ENCODE measurements at regions not wholly inside any gene's neighbourhood (a gene's known extent, or its start where the extent isn't known, plus 50 kb on each side); places are given as distances from the start of the nearest gene placed in this dataset.

DNA sequence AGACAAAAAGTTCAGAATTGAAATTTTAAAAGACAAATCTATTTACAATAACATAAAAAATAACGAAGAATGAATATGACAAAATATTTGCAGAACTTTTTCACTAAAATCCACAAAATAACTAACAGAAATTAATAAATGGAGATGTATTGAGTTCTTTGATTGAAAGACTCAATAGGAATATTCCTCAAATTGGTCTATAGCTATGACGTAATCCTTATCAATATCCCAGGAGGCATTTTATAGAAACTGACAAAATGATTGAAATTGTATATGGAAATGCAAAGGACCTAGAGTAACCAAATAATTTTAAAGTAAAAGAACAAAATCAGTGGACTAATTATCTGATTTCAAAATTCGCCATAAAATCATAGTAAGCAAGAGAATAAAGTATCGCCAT is 328.7 kb downstream of the MED10 start:
- 78 to 93% (median 88%) methylated on average over 4 of the region's 4 CpGs for WGBS, 4 donors
- no peak for TF ChIP-seq POLR2A (IDR thresholded peaks at IDR 0.05)
- TF ChIP-seq, protein P1, sequence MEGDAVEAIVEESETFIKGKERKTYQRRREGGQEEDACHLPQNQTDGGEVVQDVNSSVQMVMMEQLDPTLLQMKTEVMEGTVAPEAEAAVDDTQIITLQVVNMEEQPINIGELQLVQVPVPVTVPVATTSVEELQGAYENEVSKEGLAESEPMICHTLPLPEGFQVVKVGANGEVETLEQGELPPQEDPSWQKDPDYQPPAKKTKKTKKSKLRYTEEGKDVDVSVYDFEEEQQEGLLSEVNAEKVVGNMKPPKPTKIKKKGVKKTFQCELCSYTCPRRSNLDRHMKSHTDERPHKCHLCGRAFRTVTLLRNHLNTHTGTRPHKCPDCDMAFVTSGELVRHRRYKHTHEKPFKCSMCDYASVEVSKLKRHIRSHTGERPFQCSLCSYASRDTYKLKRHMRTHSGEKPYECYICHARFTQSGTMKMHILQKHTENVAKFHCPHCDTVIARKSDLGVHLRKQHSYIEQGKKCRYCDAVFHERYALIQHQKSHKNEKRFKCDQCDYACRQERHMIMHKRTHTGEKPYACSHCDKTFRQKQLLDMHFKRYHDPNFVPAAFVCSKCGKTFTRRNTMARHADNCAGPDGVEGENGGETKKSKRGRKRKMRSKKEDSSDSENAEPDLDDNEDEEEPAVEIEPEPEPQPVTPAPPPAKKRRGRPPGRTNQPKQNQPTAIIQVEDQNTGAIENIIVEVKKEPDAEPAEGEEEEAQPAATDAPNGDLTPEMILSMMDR (IDR thresholded peaks at IDR 0.05) = no peak
- DNase-seq = no peak
- Histone ChIP-seq H3K4me1 (replicated peaks in 1 of 2) (no peaks in the 10 kb centered on the region), H3K4me3 (no peak overlapping the region), H3K27ac (no peak overlapping the region), H3K36me3 (replicated peaks in 1 of 2) (no peaks in the 10 kb centered on the region), H3K9me3 (replicated peaks in 1 of 3) (no peaks in the 10 kb centered on the region), H3K27me3 (no peaks in the 10 kb centered on the region)
- intact Hi-C loops (cut with DNase I) = no loop called here

DNA sequence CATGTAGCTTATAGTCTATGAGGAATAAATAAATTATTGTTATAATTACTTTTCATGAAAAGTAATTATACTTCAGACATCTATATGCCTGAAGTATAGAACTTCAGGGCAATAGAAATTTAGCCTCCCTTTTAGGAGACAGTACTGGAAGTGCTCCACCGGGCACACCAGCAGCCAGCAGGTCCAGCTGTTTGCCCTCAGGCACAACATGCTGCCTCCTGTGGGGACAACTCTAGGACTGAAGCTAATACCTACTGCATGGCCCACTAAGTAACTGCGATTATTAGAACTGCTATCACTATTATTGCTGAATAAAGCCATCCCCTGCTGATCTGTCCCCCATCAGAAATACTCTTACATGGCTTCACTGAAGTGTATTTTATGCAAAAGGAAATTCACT is 329.6 kb downstream of the MED10 start:
- TF ChIP-seq, protein P1 (IDR thresholded peaks at IDR 0.05) = no peak
- no peak for TF ChIP-seq POLR2A (IDR thresholded peaks at IDR 0.05)
- Histone ChIP-seq H3K27me3 (no peaks in the 10 kb centered on the region), H3K4me3 (no peak overlapping the region), H3K36me3 (replicated peaks in 1 of 2) (no peaks in the 10 kb centered on the region), H3K27ac (no peak overlapping the region), H3K9me3 (replicated peaks in 1 of 3) (no peaks in the 10 kb centered on the region), H3K4me1 (replicated peaks in 1 of 2) (no peaks in the 10 kb centered on the region)
- WGBS, 4 donors = 78 to 95% (median 89%) methylated on average over 2 of the region's 2 CpGs
- intact Hi-C loops (cut with DNase I) = no loop called here
- no peak for DNase-seq

DNA sequence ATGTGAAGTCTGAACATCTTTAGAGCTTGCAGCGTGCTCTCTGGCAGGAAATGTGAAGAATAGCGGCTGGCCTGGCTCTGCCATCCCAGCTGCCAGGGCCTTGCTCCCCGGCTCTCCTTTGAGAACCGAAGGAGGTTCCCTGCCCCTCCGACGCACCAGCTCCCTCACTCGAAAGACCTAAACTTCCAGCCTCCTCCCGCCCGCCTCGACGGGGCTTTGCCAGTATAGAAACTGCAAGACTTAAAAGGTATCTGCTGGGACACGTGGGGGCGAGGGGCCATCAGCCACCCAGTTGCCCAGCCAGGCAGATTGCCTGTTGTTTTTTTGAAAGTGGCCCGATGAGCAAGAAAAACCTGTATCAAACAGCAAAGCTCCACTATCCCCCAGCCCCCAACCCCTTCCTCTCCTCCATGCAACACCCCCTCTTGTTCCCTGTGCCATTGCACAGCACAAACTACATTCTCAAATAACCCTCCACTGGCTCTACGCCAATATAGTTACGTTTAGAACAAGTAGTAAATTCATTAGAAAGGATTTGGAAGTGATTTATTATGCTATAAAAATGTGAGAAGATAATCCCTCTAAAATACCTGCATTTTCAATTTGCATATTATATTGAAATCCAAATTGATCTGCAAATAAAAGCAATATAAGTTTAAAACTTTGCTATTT is 331.9 kb downstream of the MED10 start:
- H3K4me1 ChIP-seq (replicated peaks in 1 of 2) = no peaks in the 10 kb centered on the region
- DNase-seq = no peak
- H3K4me3 ChIP-seq = no peak overlapping the region
- H3K36me3 ChIP-seq (replicated peaks in 1 of 2) = no peaks in the 10 kb centered on the region
- 82 to 88% (median 82%) methylated on average over 12 to 16 of the region's 16 CpGs for WGBS, 4 donors
- H3K27me3 ChIP-seq = no peaks in the 10 kb centered on the region
- H3K9me3 ChIP-seq (replicated peaks in 1 of 3) = no peaks in the 10 kb centered on the region
- TF ChIP-seq POLR2A (IDR thresholded peaks at IDR 0.05) = no peak
- TF ChIP-seq, protein P1 (IDR thresholded peaks at IDR 0.05) = no peak
- H3K27ac ChIP-seq = no peak overlapping the region
- intact Hi-C loops (cut with DNase I) = no loop called here

DNA sequence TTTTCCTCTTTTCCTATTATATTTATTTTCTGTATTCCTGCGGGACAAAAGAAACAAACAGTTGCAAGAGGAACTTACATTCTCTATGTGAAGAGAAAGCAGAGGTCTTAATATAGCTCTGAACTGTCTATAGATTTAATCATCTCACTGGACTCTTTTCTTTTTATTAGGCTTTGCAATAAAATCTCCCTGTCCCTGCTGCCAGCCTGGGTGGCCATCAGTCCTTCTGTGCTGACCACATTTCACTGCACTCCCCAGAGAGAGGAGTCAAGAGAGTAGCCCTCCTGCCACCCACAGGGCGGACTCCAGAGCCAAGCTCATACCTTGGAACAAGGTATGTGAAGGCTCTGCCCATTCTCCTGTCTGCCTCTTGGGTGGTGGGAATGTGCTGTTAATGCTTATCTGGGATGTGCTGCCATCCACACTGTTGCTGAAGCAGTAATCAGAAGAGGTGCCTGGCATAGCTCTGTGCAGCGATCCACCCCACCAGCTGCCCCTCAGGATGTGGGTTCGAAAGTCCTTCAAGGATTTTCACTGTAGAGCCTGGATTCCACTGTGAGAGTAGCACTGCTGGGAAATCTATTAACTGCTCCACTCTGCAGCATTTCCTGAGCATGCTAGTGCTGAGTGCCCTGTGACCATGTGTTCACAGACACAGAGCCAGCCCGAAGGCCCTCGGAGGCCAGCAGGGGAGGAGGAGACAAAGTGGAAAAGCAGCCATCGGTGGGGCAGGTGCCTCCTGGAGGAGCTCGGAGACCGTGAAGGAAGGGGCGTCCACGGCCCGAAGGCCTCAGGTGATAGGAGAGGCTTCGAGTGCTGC is 334.6 kb downstream of the MED10 start:
- WGBS, 4 donors = 76 to 90% (median 80%) methylated on average over 11 to 13 of the region's 13 CpGs
- no peak overlapping the region for H3K4me3 ChIP-seq
- intact Hi-C loops (cut with DNase I) = no loop called here

More for the DNA sequence above, 334.6 kb downstream of the MED10 start:
- Histone ChIP-seq H3K27ac (no peak overlapping the region), H3K27me3 (no peaks in the 10 kb centered on the region), H3K36me3 (replicated peaks in 1 of 2) (no peaks in the 10 kb centered on the region), H3K9me3 (replicated peaks in 1 of 3) (no peaks in the 10 kb centered on the region), H3K4me1 (replicated peaks in 1 of 2) (no peaks in the 10 kb centered on the region)
- DNase-seq = no peak
- TF ChIP-seq, protein P1 (IDR thresholded peaks at IDR 0.05) = no peak
- TF ChIP-seq POLR2A (IDR thresholded peaks at IDR 0.05) = no peak

Data from adrenal gland (tissue), 9 donors.